GM12873 (cell line): ENCODE measurements at regions not wholly inside any gene's neighbourhood (a gene's known extent, or its start where the extent isn't known, plus 50 kb on each side); places are given as distances from the start of the nearest gene placed in this dataset.

Experiments
- TF ChIP-seq, protein P1 (sequence below): IDR thresholded peaks from 2 replicates; pipeline ENCODE4 v1.5.1; 2012; ENCODE audit warnings: low read depth, mild to moderate bottlenecking, moderate library complexity, low read length, control low read depth; ENCODE audit not compliant: insufficient read depth; ENCODE audit errors: missing control alignments

DNA sequence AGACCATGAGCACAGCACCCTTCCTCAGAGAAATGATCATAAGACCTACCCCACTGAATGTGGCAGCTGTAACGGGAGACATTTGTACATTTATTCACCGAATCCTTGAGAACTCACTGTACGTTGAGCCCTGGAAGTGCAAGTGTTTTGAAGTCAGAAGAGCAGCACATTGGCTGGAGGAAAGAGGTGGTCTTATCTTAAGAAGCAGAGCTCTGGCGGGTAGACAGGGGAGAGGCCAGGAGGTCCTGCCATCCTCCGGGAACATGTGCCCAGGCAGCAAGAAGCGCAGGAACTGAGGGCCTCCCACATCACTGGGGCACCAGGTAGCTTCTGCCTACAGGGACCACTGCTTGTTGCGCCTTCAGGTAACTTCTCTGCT, 169.2 kb upstream of the IRF2BP2 start:
- TF ChIP-seq, protein P1, sequence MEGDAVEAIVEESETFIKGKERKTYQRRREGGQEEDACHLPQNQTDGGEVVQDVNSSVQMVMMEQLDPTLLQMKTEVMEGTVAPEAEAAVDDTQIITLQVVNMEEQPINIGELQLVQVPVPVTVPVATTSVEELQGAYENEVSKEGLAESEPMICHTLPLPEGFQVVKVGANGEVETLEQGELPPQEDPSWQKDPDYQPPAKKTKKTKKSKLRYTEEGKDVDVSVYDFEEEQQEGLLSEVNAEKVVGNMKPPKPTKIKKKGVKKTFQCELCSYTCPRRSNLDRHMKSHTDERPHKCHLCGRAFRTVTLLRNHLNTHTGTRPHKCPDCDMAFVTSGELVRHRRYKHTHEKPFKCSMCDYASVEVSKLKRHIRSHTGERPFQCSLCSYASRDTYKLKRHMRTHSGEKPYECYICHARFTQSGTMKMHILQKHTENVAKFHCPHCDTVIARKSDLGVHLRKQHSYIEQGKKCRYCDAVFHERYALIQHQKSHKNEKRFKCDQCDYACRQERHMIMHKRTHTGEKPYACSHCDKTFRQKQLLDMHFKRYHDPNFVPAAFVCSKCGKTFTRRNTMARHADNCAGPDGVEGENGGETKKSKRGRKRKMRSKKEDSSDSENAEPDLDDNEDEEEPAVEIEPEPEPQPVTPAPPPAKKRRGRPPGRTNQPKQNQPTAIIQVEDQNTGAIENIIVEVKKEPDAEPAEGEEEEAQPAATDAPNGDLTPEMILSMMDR = no peak

DNA sequence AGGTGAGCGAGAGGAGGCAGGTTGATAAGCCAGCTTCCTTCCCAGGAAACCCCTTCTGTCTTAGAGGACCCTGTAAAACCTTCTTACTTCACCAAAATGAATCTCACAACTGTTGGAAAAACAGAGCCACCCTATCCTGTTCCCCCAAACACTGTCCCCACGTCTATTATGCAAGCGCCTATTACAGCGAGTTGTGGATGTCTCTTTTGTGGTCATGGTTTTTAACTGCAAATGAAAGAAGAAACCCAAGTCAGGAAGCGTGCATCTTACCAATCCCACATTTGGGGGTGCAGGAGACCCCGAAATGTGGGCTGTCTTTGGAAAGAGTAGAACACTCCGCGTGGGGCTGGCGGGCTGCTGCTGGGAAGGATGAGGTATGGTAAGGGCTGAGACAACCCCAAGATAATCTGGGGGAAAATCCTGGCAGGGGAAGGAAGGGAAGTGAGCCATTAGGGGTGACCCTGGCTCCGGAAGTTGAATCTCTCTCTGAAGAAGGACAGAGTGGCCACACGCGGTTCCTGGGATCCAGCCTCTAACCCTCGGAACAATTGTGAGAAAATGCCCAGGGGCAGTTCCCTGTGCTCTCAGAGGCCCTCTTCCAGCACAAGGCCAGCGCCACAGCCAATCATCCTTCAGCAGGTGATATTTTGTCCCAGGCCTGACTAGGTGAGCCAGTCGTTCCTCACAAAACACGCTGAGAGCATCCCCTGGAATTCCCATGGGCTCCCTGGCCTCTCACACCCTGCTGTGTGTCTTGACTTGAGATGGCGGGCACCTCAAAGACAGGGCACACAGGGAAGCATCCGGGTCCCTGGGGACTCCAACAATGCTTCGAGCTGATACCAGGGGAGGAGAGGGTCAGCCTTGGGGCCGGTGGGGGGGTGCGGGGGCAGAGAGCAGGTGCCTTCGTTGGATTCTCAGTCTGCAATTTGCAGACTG, 168.5 kb upstream of the IRF2BP2 start:
- TF ChIP-seq, protein P1 = no peak

DNA sequence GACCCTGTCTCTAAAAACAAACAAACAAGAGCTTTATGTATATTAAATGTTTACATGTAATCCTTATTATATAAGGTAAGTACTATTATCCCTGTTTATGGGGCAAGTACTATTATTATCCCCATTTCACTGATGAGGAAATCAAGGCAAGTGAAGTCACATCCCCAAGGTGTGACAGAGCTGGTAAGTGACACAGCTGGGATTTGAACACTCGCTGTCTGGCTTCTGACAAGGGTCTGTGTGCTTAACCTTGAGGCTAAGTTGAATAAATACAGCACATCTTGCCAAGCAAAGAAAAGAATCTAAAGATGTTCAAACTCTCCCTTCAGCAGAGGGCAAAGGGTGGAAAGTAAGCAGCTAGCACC, 167.9 kb upstream of the IRF2BP2 start:
- TF ChIP-seq, protein P1 = no peak

DNA sequence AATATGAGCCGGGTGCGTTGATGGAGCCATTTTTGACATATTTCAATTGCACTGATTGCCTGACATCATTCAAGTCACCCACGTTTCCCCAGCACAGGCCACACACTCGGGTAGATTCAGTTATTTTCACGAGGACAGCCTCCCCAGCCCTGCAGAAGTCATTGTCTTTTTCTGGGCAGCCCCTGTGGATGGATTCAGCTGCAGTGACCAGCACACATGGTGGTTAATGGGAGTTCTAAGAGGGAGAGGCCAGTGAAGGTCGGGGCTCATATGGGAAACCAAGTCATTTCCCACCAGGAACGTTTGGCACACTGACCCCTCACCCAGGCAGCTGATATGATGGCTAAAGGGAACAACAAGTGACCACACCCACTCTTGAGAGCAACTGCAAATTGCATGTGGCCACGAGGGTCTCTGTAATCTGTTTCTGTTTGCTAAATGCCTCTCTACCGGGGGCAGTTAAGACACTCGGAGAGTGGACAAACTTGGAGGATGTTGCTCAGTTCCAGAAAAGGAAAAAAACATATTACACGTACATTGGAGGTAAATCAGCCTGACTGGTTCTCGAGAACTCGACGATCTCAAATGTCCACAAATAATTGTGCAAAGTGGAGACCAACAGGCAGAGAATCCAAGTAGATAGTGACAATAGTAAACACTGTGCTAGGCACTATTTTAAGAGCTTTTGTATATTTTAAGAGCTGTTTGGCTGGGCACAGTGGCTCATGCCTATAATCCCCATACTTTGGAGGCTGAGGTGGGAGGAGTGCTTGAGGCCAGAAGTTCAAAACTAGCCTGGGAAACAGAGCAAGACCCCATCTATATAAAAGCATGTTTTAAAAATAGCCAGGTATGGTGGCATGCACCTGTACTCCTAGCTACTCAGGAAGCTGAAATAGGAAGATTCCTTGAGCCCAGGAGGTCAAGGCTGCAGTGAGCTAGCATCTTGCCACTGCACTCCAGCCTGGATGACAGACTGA, 167.2 kb upstream of the IRF2BP2 start:
- TF ChIP-seq, protein P1 = no peak

DNA sequence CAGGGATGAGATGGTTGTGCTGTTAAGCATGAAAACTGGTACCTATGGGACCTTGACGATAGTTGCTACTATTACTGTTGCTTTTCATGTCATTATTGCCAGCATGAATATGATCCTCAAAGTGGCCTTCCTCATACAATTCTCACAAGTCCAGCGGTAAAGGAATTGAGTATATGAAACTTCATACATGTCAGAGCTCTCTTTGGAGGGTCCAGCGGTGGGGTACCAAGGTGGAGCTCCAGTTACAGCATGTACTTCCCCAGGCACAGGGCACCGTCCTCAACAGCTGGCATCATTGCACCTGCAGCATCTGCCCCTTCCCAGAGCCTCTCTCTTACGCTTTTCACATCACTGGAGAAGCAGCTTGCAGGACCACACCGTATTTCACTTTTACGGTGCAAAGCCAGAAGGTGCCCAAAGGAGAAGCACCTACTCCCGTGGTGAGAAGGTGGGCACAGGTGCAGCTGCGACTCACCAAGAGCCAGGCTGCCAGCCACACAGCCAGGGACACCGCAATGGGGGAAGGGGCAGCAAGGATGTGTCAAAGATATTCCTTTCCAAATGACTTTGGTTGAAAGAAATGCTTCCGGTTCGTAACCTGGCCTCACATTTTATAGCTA, 166.4 kb upstream of the IRF2BP2 start:
- TF ChIP-seq, protein P1 = no peak

DNA sequence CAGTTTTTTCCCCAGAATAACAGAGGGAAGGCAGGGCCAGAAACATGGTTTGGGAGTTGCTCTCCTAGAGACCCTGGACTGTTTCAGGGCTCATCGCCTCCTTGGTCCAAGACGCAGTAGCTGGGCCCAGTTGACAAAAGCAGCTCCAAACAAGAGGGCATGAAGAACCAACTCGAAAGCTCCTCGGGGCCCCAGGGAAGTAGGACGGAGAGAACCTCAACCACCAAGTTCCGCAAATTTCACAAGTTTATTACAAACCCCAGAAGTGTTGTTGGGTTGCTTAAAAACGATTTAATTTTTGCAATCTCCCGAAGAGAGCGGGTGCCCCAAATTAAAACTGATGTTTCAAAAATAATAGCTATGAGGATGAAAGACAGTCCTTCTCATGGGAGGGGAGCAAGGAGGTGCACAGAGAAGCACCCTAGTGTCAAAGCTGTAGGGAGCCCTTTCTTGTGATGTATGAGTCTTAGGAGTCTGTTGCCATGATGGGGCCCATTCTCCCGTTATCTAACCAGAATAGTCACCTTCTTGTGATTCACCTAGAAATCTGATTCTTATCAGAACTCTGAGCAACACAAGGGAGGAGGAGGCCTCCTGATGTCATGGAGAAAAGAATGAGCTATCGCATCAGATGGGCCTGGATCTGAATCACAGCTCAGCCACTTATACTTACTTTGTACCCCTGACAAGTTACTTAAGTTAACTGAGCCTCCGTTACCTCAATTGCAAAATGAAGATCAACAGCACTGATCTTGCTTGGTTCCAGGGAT, 165.7 kb upstream of the IRF2BP2 start:
- TF ChIP-seq, protein P1 = no peak
